Gastrocnemius medialis (tissue), 4 donors: ENCODE measurements at regions not wholly inside any gene's neighbourhood (a gene's known extent, or its start where the extent isn't known, plus 50 kb on each side); places are given as distances from the start of the nearest gene placed in this dataset.

ENCODE experiments used
- ATAC-seq, 2 donors: fragments of 150-250 bp; one replicate each; pipeline ENCODE4 v1.9.1; 2016
- DNase-seq, 2 donors: peaks; one replicate each; pipeline ENCODE4 v3.0.0-alpha.2; 2019
- H3K27ac ChIP-seq, 4 donors: fragments of 200-600 bp; sonication (generic); 1 replicate in 1 of 4; 2 replicates in 3 of 4; pipeline ENCODE4 v1.5.1; 2016 to 2018; ENCODE audit warnings: mild to moderate bottlenecking in 2 of 4, moderate library complexity in 1 of 4
- H3K27me3 ChIP-seq, 3 donors: fragments of 200-600 bp; sonication (generic) in 2 of 3; 1 replicate in 1 of 3; 2 replicates in 2 of 3; pipeline versions ENCODE4 v1.5.1 to v1.6.0; 2016 to 2019; ENCODE audit warnings: mild to moderate bottlenecking in 1 of 3, moderate library complexity in 1 of 3
- H3K36me3 ChIP-seq, 2 donors: fragments of 200-600 bp; sonication (generic) in 1 of 2; one replicate each; pipeline ENCODE4 v1.5.1; 2017 to 2018
- H3K4me1 ChIP-seq, 2 donors: fragments of 200-600 bp; sonication (generic) in 1 of 2; one replicate each; pipeline ENCODE4 v1.5.1; 2016 to 2017; ENCODE audit warnings: mild to moderate bottlenecking in 2 of 2
- H3K4me3 ChIP-seq, 4 donors: fragments of 200-600 bp; sonication (generic) in 3 of 4; 1 replicate in 1 of 4; 2 replicates in 3 of 4; pipeline ENCODE4 v1.5.1; 2016 to 2019; ENCODE audit warnings: mild to moderate bottlenecking in 2 of 4
- H3K9me3 ChIP-seq, 3 donors: fragments of 200-600 bp; sonication (generic) in 2 of 3; 1 replicate in 1 of 3; 2 replicates in 2 of 3; pipeline ENCODE4 v1.5.1; 2016 to 2019
- POLR2A ChIP-seq, 2 donors: fragments of 450-650 bp; IDR thresholded peaks; one replicate each; pipeline ENCODE4 v1.6.1; 2017; ENCODE audit warnings: antibody characterized with exemption in 2 of 2, mild to moderate bottlenecking in 2 of 2, moderate library complexity in 2 of 2
- in situ Hi-C, 4 donors: fragments of 200-750 bp; cut with MboI; loops; one replicate each; pipeline versions ENCODE4 v1.15.0 to v1.8.0; 2017; ENCODE audit warnings: low sequenced_read_pairs in 4 of 4
- intact Hi-C: fragments of 100-400 bp; cut with DNase I; formaldehyde crosslinking; loops from one replicate; pipeline ENCODE4 v1.15.1; 2023; ENCODE audit warnings: low total_unique reads
- TF ChIP-seq, protein P1 (sequence below), 5 experiments: fragments of 450-650 bp in 3 of 5; fragments of 200-600 bp in 2 of 5; sonication (generic) in 2 of 5; IDR thresholded peaks in 4 of 5; conservative IDR thresholded peaks in 1 of 5; 1 replicate in 4 of 5; 2 replicates in 1 of 5; pipeline ENCODE4 v1.5.1; 2016 to 2019; ENCODE audit warnings: antibody characterized with exemption in 5 of 5, mild to moderate bottlenecking in 3 of 5, moderate library complexity in 3 of 5

DNA sequence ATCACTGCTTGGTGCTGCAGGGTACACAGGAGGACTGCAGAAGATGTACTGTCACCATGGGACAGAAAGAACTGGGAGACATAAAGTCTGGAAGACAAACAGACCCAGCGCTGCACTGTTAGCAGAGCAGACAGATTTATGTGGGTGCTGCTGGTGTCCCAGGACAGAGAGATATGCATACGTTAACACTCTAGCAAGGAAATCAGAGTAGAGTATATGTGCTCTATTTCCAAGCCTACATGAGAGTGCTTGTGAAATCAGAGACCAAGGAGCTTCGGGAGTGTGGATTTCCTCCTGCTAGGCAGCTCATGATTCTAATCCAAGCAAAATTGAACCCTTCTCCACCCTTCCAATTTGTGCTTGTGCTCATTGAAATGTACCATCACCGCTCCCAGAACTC, 416.5 kb downstream of the VRK1 start:
- no peaks in the 10 kb centered on the region for H3K9me3 ChIP-seq
- no peak overlapping the region for H3K4me3 ChIP-seq
- peaks cover 0 to 12% (median 2%) of the 10 kb centered on the region in 3 donors for H3K27me3 ChIP-seq
- no peak overlapping the region for H3K27ac ChIP-seq
- TF ChIP-seq, protein P1, sequence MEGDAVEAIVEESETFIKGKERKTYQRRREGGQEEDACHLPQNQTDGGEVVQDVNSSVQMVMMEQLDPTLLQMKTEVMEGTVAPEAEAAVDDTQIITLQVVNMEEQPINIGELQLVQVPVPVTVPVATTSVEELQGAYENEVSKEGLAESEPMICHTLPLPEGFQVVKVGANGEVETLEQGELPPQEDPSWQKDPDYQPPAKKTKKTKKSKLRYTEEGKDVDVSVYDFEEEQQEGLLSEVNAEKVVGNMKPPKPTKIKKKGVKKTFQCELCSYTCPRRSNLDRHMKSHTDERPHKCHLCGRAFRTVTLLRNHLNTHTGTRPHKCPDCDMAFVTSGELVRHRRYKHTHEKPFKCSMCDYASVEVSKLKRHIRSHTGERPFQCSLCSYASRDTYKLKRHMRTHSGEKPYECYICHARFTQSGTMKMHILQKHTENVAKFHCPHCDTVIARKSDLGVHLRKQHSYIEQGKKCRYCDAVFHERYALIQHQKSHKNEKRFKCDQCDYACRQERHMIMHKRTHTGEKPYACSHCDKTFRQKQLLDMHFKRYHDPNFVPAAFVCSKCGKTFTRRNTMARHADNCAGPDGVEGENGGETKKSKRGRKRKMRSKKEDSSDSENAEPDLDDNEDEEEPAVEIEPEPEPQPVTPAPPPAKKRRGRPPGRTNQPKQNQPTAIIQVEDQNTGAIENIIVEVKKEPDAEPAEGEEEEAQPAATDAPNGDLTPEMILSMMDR (IDR thresholded peaks at IDR 0.05 in 4 of 5, conservative IDR thresholded peaks at IDR 0.05 in 1 of 5), result no peak
- TF ChIP-seq POLR2A (IDR thresholded peaks at IDR 0.05), result no peak
- DNase-seq (no peak), ATAC-seq (no peak)
- in situ Hi-C loops, result no loop called here
- H3K4me1 ChIP-seq, result no peaks in the 10 kb centered on the region
- intact Hi-C loops, result no loop called here
- no peaks in the 10 kb centered on the region for H3K36me3 ChIP-seq

DNA sequence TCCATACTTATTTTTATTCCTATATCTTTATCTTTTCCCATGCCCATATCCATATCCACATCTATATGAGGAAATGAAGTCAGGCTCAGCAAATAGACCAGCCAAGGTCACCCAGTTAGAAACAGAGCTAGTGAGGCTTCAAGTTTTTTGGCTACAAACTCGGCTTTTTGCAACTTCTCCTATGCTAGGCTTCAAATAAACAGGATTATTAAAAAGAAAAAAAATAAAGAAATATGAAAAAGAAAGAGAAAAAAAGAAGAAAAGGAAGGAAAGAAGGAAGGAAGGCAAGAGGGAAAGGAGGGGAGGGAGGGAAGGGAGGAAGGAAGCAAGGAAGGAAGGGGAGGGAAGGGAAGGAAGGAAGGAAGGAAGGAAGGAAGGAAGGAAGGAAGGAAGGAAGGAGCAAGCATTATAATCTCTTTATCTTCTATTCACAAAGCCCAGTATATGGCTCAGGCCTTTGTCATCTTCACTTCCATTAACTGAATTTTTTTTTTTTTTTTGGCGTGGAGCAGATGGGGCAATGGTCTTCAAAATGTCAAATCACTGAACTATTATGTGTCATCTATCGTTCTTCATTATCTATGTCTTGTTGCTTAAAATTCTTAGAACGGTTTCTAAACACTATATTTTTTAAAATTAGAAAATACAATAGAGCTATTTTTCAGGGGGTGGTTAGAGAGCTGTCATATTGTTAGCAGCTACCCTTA, 418.2 kb downstream of the VRK1 start:
- Histone ChIP-seq H3K27me3 (peaks cover 3 to 27% (median 16%) of the 10 kb centered on the region in 3 donors), H3K4me3 (no peak overlapping the region), H3K9me3 (no peaks in the 10 kb centered on the region), H3K4me1 (no peaks in the 10 kb centered on the region), H3K27ac (no peak overlapping the region), H3K36me3 (no peaks in the 10 kb centered on the region)
- TF ChIP-seq POLR2A (IDR thresholded peaks at IDR 0.05), result no peak
- TF ChIP-seq, protein P1 (IDR thresholded peaks at IDR 0.05 in 4 of 5, conservative IDR thresholded peaks at IDR 0.05 in 1 of 5), result no peak
- in situ Hi-C loops (no loop called here), intact Hi-C loops (no loop called here)
- DNase-seq (no peak), ATAC-seq (no peak)

DNA sequence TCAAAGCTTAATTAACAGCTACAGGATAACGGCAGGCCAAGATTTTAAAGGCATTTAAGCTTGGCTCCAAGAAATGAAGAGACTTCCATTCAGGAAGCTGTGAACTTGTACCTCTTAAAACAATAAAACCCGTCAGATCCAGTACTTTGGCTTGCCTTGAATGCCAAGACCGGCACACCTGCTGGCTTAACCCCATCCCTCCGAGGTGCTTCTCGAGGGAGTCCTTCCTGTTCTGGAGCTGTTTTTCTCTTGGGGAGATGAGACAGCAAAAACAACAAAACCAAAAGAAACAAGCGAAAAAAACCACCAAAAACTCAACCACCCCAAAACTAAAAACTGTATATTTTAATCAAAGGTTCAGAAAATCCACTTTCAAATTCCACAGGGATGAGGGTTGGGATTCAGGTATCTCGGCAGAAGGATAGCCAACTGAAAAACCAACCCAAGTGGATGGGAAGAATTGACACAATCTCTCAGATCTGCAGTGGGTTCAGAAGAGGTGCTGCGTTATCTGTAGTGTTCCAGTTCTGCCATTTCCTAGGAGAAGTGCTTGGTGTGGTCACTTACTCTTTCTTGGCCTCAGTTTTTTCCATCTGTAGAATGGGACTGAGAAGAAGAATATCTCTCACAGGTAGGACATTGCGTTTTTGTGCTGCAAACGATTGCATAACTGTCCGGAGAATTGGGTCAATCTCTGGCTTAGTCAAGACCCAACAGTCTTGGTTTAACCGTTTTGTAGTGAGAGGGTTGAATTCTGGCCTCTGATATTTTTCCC, 420.1 kb downstream of the VRK1 start:
- H3K27ac ChIP-seq, result no peak overlapping the region
- no peak overlapping the region for H3K4me3 ChIP-seq
- no peaks in the 10 kb centered on the region for H3K9me3 ChIP-seq
- H3K27me3 ChIP-seq, result peaks cover 12 to 27% (median 20%) of the 10 kb centered on the region in 3 donors
- intact Hi-C loops (no loop called here), in situ Hi-C loops (no loop called here)
- ATAC-seq (no peak), DNase-seq (no peak)
- H3K4me1 ChIP-seq, result no peaks in the 10 kb centered on the region
- TF ChIP-seq, protein P1 (IDR thresholded peaks at IDR 0.05 in 4 of 5, conservative IDR thresholded peaks at IDR 0.05 in 1 of 5), result no peak
- TF ChIP-seq POLR2A (IDR thresholded peaks at IDR 0.05), result no peak
- no peaks in the 10 kb centered on the region for H3K36me3 ChIP-seq

DNA sequence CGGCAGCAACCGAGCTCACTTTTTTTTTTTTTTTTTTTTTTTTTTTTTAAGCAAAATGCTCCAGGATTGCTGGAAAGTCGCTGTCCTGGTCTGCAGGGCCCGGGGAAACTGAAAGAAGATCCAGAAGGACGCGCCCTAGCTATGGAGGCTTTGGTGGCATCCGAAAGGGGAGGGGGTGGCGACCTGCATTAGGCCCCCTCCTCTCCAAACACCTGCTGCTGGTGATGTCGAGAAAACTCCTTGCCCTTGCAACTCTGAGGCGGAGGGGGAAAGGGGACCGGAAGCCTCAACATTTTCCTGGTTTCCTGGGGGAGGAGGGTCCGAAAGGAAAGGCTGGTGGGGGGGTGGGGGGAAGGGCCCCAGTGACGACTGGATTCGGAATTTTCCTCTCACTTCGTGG, 421.1 kb downstream of the VRK1 start:
- Histone ChIP-seq H3K27me3 (peaks cover 12 to 27% (median 20%) of the 10 kb centered on the region in 3 donors), H3K9me3 (no peaks in the 10 kb centered on the region), H3K4me1 (no peaks in the 10 kb centered on the region), H3K27ac (no peak overlapping the region), H3K36me3 (no peaks in the 10 kb centered on the region), H3K4me3 (no peak overlapping the region)
- TF ChIP-seq, protein P1 (IDR thresholded peaks at IDR 0.05 in 4 of 5, conservative IDR thresholded peaks at IDR 0.05 in 1 of 5), result no peak
- TF ChIP-seq POLR2A (IDR thresholded peaks at IDR 0.05), result no peak
- in situ Hi-C loops (no loop called here), intact Hi-C loops (no loop called here)
- ATAC-seq (no peak), DNase-seq (no peak)
